GM21526 (cell line): ENCODE measurements at regions not wholly inside any gene's neighbourhood (a gene's known extent, or its start where the extent isn't known, plus 50 kb on each side); places are given as distances from the start of the nearest gene placed in this dataset.

Experiments
- ATAC-seq: cut with Tn5 transposase; IDR thresholded peaks from one replicate; pipeline ENCODE4 v1.9.1; 2021; ENCODE audit warnings: moderate library complexity; ENCODE audit not compliant: unreplicated experiment, low FRiP score

DNA sequence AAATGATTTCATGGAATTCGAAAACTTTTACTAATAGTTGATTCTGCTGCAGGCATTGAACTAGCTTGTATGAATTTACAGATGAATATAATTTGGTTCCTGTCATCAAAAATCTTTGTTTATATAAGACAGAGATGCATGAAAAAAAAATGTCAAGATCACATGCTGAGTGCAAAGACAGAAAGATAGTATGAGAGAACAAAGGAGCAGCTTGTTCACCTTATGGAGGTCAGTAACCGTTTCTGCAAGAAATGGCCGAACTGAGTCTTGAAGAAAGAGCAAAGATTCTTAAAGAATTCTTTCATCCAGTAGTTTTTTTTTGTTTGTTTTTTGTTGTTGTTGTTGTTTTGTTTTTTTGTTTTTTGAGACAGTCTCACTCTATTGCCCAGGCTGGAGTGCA is 450.6 kb downstream of the TUSC7 start:
- no peak for ATAC-seq

GRCh38 chr3:117161816-117162215 is 452.2 kb downstream of the TUSC7 start:
- no peak for ATAC-seq

GRCh38 chr3:117165176-117165575 is 455.6 kb downstream of the TUSC7 start:
- ATAC-seq, result no peak

- no peak for ATAC-seq
These were observed 456.0 kb downstream of the TUSC7 start for GRCh38 chr3:117165601-117166051.

DNA sequence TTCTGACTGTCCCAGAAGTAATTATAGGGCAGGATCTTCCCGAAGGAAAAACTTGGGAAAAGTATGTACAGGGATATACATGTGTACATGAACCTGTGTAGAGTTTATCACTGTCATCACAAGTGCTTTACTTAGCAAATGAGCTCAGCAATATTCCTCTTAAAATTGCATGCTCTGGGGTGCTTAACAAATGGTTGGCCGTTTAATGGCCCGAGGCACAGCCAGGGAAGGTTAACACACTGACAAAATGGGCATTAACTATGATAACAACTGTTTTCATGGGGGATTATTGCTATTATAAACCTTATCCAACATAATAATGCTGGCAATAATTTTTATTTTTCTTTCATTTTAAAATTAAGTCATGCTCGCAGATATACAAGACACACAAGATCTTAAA is 459.3 kb downstream of the TUSC7 start:
- ATAC-seq, result no peak

GRCh38 chr3:117170094-117170493 is 460.5 kb downstream of the TUSC7 start:
- ATAC-seq, result no peak

- no peak for ATAC-seq
These were observed 461.5 kb downstream of the TUSC7 start for GRCh38 chr3:117171124-117171523.

GRCh38 chr3:117172426-117172825 is 462.8 kb downstream of the TUSC7 start:
- ATAC-seq, result no peak

DNA sequence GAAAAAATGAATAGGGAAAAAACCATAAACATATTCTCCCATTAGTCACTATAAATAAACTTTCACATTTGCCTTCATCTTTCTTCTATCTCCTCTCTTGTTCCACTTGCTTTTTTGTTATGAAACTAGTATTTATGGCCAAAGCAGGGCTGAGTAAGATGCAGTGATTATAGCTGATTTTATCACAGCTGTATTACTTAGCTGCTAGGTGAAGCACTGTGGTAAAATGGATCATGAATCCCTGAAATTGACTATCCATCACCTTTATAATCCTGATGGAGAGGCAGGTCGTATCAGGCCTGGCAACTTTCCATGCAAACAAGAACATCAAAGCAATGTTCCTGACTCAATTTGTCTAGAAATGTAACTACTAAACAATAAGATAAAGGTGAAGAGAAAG is 471.6 kb downstream of the TUSC7 start:
- no peak for ATAC-seq

GRCh38 chr3:117184574-117184973 is 475.0 kb downstream of the TUSC7 start:
- no peak for ATAC-seq

- no peak for ATAC-seq
These were observed 481.7 kb downstream of the TUSC7 start for GRCh38 chr3:117191245-117191644.

DNA sequence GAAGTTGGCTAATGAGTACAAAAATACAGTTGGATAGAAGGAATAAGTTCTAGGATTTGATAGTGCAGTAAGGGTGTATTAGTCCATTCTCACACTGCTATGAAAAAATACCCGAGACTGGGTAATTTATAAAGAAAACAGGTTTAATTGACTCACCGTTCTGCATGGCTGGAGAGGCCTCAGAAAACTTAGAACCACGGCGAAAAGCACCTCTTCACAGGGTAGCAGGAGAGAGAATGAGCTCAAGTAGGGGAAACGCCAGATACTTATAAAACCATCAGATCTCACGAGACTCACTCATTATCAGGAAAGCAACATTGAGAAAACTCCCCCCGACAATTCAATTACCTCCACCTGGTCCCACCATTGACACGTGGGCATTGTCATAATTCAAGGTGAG is 483.3 kb downstream of the TUSC7 start:
- no peak for ATAC-seq

GRCh38 chr3:117193390-117193789 is 483.8 kb downstream of the TUSC7 start:
- no peak for ATAC-seq

GRCh38 chr3:117195034-117195433 is 485.5 kb downstream of the TUSC7 start:
- ATAC-seq, result no peak

- ATAC-seq, result no peak
These were observed 491.4 kb downstream of the TUSC7 start for GRCh38 chr3:117200962-117201361.

DNA sequence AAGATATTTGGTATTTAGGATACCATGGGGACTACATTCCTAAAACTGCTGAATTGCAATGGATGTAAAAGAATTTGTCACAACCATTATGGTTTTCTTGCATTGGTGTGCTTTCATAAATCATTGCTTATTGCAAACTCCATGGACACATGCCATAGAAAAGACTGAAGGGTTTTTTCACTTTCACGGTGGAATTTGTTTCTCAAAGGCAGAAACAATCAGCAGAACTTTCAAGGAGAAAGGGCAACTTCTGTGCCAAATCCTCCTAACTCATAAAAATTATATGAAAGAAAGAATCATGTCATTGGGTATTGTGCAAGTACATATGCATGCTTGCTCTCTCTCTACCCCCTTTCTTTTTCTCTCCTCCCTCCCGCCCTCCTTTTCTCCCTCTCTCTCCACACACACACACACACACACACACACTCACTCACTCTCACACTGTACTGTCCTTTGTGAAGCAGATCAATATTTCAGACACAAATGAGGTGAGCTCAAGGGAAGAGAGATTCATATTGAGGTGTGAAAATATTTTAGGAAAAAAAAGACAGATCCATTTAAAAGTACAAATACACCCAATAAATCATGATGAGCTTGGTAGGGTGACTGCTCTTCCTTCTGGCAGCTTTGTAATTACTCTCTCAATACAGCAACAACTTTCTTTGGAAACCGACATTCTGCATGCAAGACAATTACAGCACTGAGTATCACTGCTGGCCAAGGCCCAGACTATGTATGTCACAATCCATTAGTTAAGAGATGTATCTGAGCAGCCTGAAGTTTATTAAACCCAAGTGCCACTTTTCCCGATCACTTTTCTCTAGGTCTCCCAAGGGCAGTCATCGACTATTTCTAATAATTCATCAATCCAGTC is 492.6 kb downstream of the TUSC7 start:
- no peak for ATAC-seq

- no peak for ATAC-seq
These were observed 507.8 kb downstream of the TUSC7 start for GRCh38 chr3:117217355-117217754.

GRCh38 chr3:117217760-117218316 is 508.3 kb downstream of the TUSC7 start:
- no peak for ATAC-seq

DNA sequence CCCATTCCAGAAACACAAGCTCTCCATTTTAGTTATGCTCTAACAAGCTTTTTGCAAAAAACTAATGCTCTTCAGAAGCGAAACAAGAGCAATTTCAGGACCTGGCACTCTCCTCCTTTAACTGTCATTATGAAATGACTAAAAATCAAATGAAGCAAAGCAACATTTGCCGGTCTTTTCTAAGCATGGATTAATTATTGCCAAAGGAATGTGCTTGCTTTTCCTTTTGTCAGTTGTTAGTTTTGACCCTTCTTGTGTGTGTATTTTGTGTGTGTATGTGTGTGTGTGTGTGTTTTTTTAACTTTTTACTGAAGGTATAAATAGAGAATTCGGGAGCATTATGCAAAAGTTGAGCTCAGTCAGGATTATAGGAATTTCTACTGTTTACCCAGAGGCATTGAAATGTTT is 509.1 kb downstream of the TUSC7 start:
- no peak for ATAC-seq

- ATAC-seq, result no peak
These were observed 509.7 kb downstream of the TUSC7 start for GRCh38 chr3:117219296-117219695.

DNA sequence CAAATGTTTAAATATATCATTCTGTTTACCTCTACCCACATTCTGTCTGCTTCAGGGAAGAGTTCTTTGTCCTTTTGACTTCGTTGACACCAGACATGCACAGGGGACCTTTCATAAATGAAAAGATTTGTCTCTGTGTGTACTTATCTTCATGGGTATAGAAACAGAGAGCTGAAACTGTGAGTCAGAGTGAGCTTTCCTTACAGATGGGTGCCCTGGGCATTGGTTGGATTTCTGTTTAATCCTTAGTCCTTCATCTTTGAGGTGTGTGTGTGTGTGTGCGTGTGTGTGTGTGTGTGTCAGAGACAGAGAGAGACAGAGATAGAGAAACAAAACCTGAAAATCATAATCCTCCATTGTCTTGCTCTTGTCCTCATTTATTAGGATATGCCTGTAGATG is 517.4 kb downstream of the TUSC7 start:
- no peak for ATAC-seq

GRCh38 chr3:117228466-117228865 is 518.9 kb downstream of the TUSC7 start:
- ATAC-seq, result no peak
